SU-DHL-6 (cell line): ENCODE measurements at regions not wholly inside any gene's neighbourhood (a gene's known extent, or its start where the extent isn't known, plus 50 kb on each side); places are given as distances from the start of the nearest gene placed in this dataset.

ENCODE experiments used
- H2AFZ ChIP-seq: fragments of 200-600 bp; sonication (generic); 2 replicates; pipeline ENCODE4 v1.6.1; 2014; ENCODE audit warnings: low read depth, mild to moderate bottlenecking, moderate library complexity, mixed read lengths, antibody characterized with exemption, low read length; ENCODE audit not compliant: severe bottlenecking
- H3F3A ChIP-seq: fragments of 200-600 bp; shearing (Covaris generic); 2 replicates; pipeline ENCODE4 v1.6.0; 2016; ENCODE audit warnings: antibody characterized with exemption, mild to moderate bottlenecking; ENCODE audit not compliant: insufficient read depth
- H3K27ac ChIP-seq: fragments of 200-600 bp; sonication (generic); 2 replicates; pipeline ENCODE4 v1.5.1; 2016; ENCODE audit warnings: low read depth, mild to moderate bottlenecking, low read length, moderate library complexity, mixed read lengths
- H3K27me3 ChIP-seq: fragments of 200-600 bp; sonication (generic), shearing (Covaris generic); 2 replicates; pipeline ENCODE4 v1.6.0; 2014; ENCODE audit warnings: mild to moderate bottlenecking, low read length
- H3K36me3 ChIP-seq: fragments of 200-600 bp; sonication (generic); 2 replicates; pipeline ENCODE4 v1.6.1; 2014; ENCODE audit warnings: mild to moderate bottlenecking, low read length, mixed read lengths
- H3K4me2 ChIP-seq: fragments of 300-600, 200-600 bp; shearing (Covaris generic), sonication (generic); 2 replicates; pipeline ENCODE4 v1.6.0; 2014; ENCODE audit warnings: low read length, low read depth, mild to moderate bottlenecking; ENCODE audit not compliant: poor library complexity, severe bottlenecking
- H3K4me3 ChIP-seq: fragments of 200-600 bp; sonication (generic); 2 replicates; pipeline ENCODE4 v1.5.1; 2014; ENCODE audit warnings: antibody characterized with exemption, low read length, mild to moderate bottlenecking, mixed read lengths; ENCODE audit not compliant: insufficient read depth, poor library complexity, severe bottlenecking
- H3K79me2 ChIP-seq: fragments of 200-600 bp; sonication (generic); 2 replicates; pipeline ENCODE4 v1.6.1; 2014; ENCODE audit warnings: mild to moderate bottlenecking, low read length, moderate library complexity; ENCODE audit not compliant: insufficient read depth
- H3K9ac ChIP-seq: fragments of 200-600 bp; sonication (generic); 2 replicates; pipeline ENCODE4 v1.7.0; 2014; ENCODE audit warnings: mild to moderate bottlenecking, low read length
- H3K9me2 ChIP-seq: fragments of 200-600 bp; sonication (generic); replicated peaks from 2 replicates; pipeline ENCODE4 v1.6.1; 2014; ENCODE audit warnings: low read length; ENCODE audit not compliant: insufficient read depth
- H3K9me3 ChIP-seq: fragments of 200-600 bp; sonication (generic); 2 replicates; pipeline ENCODE4 v1.6.1; 2014; ENCODE audit warnings: low read length, mixed read lengths; ENCODE audit not compliant: insufficient read depth
- H4K20me1 ChIP-seq: fragments of 200-600 bp; sonication (generic); 2 replicates; pipeline ENCODE4 v1.6.1; 2014; ENCODE audit warnings: low read depth, mild to moderate bottlenecking, antibody characterized with exemption, low read length, moderate library complexity, mixed read lengths
- CTCF ChIP-seq: fragments of 200-600 bp; sonication (generic); IDR thresholded peaks from one replicate; pipeline ENCODE4 v1.5.1; 2017; ENCODE audit warnings: antibody characterized with exemption, mild to moderate bottlenecking, low read length, moderate library complexity; ENCODE audit not compliant: insufficient read depth, poor library complexity, severe bottlenecking
- EZH2phosphoT487 ChIP-seq: fragments of 200-600 bp; sonication (generic), shearing (Covaris generic); conservative IDR thresholded peaks from 2 replicates; pipeline ENCODE4 v1.6.1; 2018; ENCODE audit warnings: mild to moderate bottlenecking, antibody characterized with exemption, low read length, moderate library complexity, mixed read lengths

GRCh38 chr21:23699402-23699801, 1907.9 kb downstream of the MRPL39 start:
- TF ChIP-seq EZH2phosphoT487: no peak
- TF ChIP-seq CTCF: no peak
- no peak overlapping the region for H3K27ac ChIP-seq
- H3K9me2 ChIP-seq: no peaks in the 10 kb centered on the region
- no peak overlapping the region for H3K4me3 ChIP-seq
- H3K27me3 ChIP-seq: no peaks in the 10 kb centered on the region
- H3F3A ChIP-seq: no peaks in the 10 kb centered on the region
- H3K79me2 ChIP-seq: no peaks in the 10 kb centered on the region
- peaks cover 7% of the 10 kb centered on the region; the same call in 1 of the 2 replicates for H3K9me3 ChIP-seq
- 0 out of 2 replicates have a peak, but pooled peaks cover 2% of the 10 kb centered on the region for H3K36me3 ChIP-seq
- H2AFZ ChIP-seq: no peak overlapping the region
- no peak overlapping the region for H3K4me2 ChIP-seq
- no peak overlapping the region for H3K9ac ChIP-seq
- H4K20me1 ChIP-seq: no peaks in the 10 kb centered on the region

GRCh38 chr21:23698619-23699018, 1908.7 kb downstream of the MRPL39 start:
- Histone ChIP-seq H3K79me2 (no peaks in the 10 kb centered on the region), H3K9me3 (peaks cover 7% of the 10 kb centered on the region; the same call in 1 of the 2 replicates), H3K36me3 (0 out of 2 replicates have a peak, but pooled peaks cover 2% of the 10 kb centered on the region), H3K4me3 (no peak overlapping the region), H3K27ac (no peak overlapping the region), H3F3A (no peaks in the 10 kb centered on the region), H3K9ac (no peak overlapping the region), H3K9me2 (no peaks in the 10 kb centered on the region), H3K4me2 (no peak overlapping the region), H4K20me1 (no peaks in the 10 kb centered on the region), H3K27me3 (no peaks in the 10 kb centered on the region), H2AFZ (no peak overlapping the region)
- no peak for TF ChIP-seq EZH2phosphoT487
- TF ChIP-seq CTCF: no peak

GRCh38 chr21:23695443-23695842, 1911.8 kb downstream of the MRPL39 start:
- Histone ChIP-seq H3K27me3 (no peaks in the 10 kb centered on the region), H3K4me3 (no peak overlapping the region), H3K4me2 (peak overlapping the region; percentile 21), H2AFZ (peak overlapping the region; percentile 78), H3K27ac (0 out of 2 replicates have a peak overlapping the region, but pooled peaks have one; percentile 2), H4K20me1 (no peaks in the 10 kb centered on the region), H3K79me2 (no peaks in the 10 kb centered on the region), H3F3A (no peaks in the 10 kb centered on the region), H3K9me2 (no peaks in the 10 kb centered on the region), H3K9me3 (peaks cover 7% of the 10 kb centered on the region; the same call in 1 of the 2 replicates), H3K9ac (no peak overlapping the region), H3K36me3 (0 out of 2 replicates have a peak, but pooled peaks cover 2% of the 10 kb centered on the region)
- TF ChIP-seq CTCF: no peak
- no peak for TF ChIP-seq EZH2phosphoT487
